H1 (cell line): ENCODE measurements at regions not wholly inside any gene's neighbourhood (a gene's known extent, or its start where the extent isn't known, plus 50 kb on each side); places are given as distances from the start of the nearest gene placed in this dataset.

Experiments used
- CTCF ChIP-seq, 3 experiments: IDR thresholded peaks; 1 replicate in 2 of 3; 2 replicates in 1 of 3; pipeline versions ENCODE4 v1.5.1 to v1.6.1; 2011; ENCODE audit warnings: low read length in 3 of 3, mild to moderate bottlenecking in 3 of 3, inconsistent platforms in 2 of 3, low read depth in 1 of 3, moderate library complexity in 1 of 3; ENCODE audit not compliant: insufficient read depth in 1 of 3; ENCODE audit errors: control extremely low read depth in 1 of 3
- FOSL1 ChIP-seq: IDR thresholded peaks from 2 replicates; pipeline ENCODE4 v1.6.1; 2011; ENCODE audit warnings: mild to moderate bottlenecking, low read depth, low read length, moderate library complexity; ENCODE audit not compliant: insufficient read depth
- MAX ChIP-seq: IDR thresholded peaks from 2 replicates; pipeline ENCODE4 v1.6.1; 2012; ENCODE audit warnings: inconsistent platforms
- POLR2A ChIP-seq, 2 experiments: IDR thresholded peaks; 1 replicate in 1 of 2; 2 replicates in 1 of 2; pipeline ENCODE4 v1.6.1; 2011; ENCODE audit warnings: low read depth in 2 of 2, low read length in 2 of 2, mild to moderate bottlenecking in 2 of 2; ENCODE audit errors: control extremely low read depth in 1 of 2
- SIN3A ChIP-seq, 2 experiments: IDR thresholded peaks in 1 of 2; conservative IDR thresholded peaks in 1 of 2; 2 replicates each; pipeline ENCODE4 v1.6.1; 2011 to 2012; ENCODE audit warnings: low read length in 2 of 2, improper control_type of control experiment in 1 of 2, low read depth in 1 of 2, mild to moderate bottlenecking in 1 of 2
- SUZ12 ChIP-seq: fragments of 200-600 bp; sonication (generic); IDR thresholded peaks from 2 replicates; pipeline ENCODE4 v1.6.1; 2012; ENCODE audit warnings: mild to moderate bottlenecking, inconsistent platforms, low read length, moderate library complexity, mixed read lengths
- YY1 ChIP-seq: IDR thresholded peaks from 2 replicates; pipeline ENCODE4 v1.6.1; 2011; ENCODE audit warnings: low read depth, mild to moderate bottlenecking, low read length

GRCh38 chr5:153863951-153864350 is 174.8 kb downstream of the FAM114A2 start:
- TF ChIP-seq YY1 (no peak), MAX (no peak), CTCF (IDR thresholded peaks at IDR 0.05; ENCODE audit: control extremely low read depth in 1 of 3, insufficient read depth in 1 of 3, low read depth in 1 of 3, low read length in 3 of 3) (no peak), POLR2A (IDR thresholded peaks at IDR 0.05; ENCODE audit: control extremely low read depth in 1 of 2, low read depth in 2 of 2, low read length in 2 of 2) (no peak), FOSL1 (no peak), SUZ12 (no peak), SIN3A (conservative IDR thresholded peaks at IDR 0.05 in 1 of 2, IDR thresholded peaks at IDR 0.05 in 1 of 2; ENCODE audit: low read depth in 1 of 2, low read length in 2 of 2) (no peak)
